ENCODE measurements at regions not wholly inside any gene's neighbourhood (a gene's known extent, or its start where the extent isn't known, plus 50 kb on each side); places are given as distances from the start of the nearest gene placed in this dataset.

DNA sequence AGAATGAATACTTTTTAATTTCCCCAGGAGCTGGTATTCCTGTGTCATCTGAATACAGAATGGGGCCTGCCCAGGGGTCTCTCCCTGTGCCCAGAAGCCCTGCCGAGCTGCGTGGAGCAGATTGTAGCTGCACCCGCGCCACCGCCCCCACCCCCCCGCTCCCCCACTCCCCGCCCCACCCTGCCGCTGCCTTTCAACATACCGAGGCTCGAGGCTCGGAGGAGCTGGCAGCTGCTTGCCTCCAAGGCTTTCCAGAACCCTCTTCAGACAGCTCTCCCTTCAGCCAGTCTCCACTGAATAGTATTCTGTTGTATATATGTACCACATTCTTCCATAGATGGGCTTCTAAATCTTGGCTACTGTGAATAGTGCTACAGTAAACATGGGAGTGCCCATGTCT lies 150.7 kb downstream of the TSN start:
- TF ChIP-seq EZH2phosphoT487 (IDR thresholded peaks at IDR 0.05; ENCODE audit: borderline replicate concordance, low read length), result no peak
- TF ChIP-seq, protein P1, sequence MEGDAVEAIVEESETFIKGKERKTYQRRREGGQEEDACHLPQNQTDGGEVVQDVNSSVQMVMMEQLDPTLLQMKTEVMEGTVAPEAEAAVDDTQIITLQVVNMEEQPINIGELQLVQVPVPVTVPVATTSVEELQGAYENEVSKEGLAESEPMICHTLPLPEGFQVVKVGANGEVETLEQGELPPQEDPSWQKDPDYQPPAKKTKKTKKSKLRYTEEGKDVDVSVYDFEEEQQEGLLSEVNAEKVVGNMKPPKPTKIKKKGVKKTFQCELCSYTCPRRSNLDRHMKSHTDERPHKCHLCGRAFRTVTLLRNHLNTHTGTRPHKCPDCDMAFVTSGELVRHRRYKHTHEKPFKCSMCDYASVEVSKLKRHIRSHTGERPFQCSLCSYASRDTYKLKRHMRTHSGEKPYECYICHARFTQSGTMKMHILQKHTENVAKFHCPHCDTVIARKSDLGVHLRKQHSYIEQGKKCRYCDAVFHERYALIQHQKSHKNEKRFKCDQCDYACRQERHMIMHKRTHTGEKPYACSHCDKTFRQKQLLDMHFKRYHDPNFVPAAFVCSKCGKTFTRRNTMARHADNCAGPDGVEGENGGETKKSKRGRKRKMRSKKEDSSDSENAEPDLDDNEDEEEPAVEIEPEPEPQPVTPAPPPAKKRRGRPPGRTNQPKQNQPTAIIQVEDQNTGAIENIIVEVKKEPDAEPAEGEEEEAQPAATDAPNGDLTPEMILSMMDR (IDR thresholded peaks at IDR 0.05; ENCODE audit: low read depth, low read length, poor library complexity, severe bottlenecking), result no peak
